SK-N-SH treated with all-trans-retinoic acid at 6 μM for 48 hours (cell line): ENCODE measurements at regions not wholly inside any gene's neighbourhood (a gene's known extent, or its start where the extent isn't known, plus 50 kb on each side); places are given as distances from the start of the nearest gene placed in this dataset.

Source experiments
- OSR1 ChIP-seq: fragments of 250-450 bp; sonication (Bioruptor Pico); IDR thresholded peaks from 2 replicates; pipeline ENCODE4 v1.8.0; 2022; ENCODE audit warnings: moderate library complexity, mild to moderate bottlenecking, inconsistent platforms
- TCF4 ChIP-seq: fragments of 250-450 bp; sonication (Bioruptor Pico); IDR thresholded peaks from 2 replicates; pipeline ENCODE4 v1.8.0; 2021; ENCODE audit warnings: mild to moderate bottlenecking, moderate library complexity, borderline replicate concordance
- ZFP3 ChIP-seq: fragments of 250-450 bp; sonication (Bioruptor Pico); IDR thresholded peaks from 2 replicates; pipeline ENCODE4 v1.5.0; 2020; ENCODE audit warnings: mild to moderate bottlenecking, moderate library complexity
- ZFP30 ChIP-seq: fragments of 450-650 bp; formaldehyde crosslinking; IDR thresholded peaks from 2 replicates; pipeline ENCODE4 v1.5.0; 2022; ENCODE audit warnings: mild to moderate bottlenecking, moderate library complexity
- TF ChIP-seq, protein P1 (sequence below): fragments of 250-450 bp; sonication (Bioruptor Pico); IDR thresholded peaks from 2 replicates; pipeline ENCODE4 v1.5.1; 2020; ENCODE audit warnings: low read depth, mild to moderate bottlenecking, moderate library complexity
- TF ChIP-seq, protein P2 (sequence below): fragments of 250-450 bp; sonication (Bioruptor Pico); IDR thresholded peaks from 2 replicates; pipeline ENCODE4 v1.5.0; 2020; ENCODE audit warnings: mild to moderate bottlenecking, moderate library complexity
- TF ChIP-seq, protein P3 (sequence below): fragments of 250-450 bp; sonication (Bioruptor Pico); IDR thresholded peaks from 2 replicates; pipeline ENCODE4 v1.8.0; 2021; ENCODE audit warnings: low read depth, mild to moderate bottlenecking, moderate library complexity, borderline replicate concordance
- TF ChIP-seq, protein P4 (sequence below): fragments of 250-450 bp; sonication (Bioruptor Pico); IDR thresholded peaks from 2 replicates; pipeline ENCODE4 v1.8.0; 2020; ENCODE audit warnings: mild to moderate bottlenecking, moderate library complexity, borderline replicate concordance

DNA sequence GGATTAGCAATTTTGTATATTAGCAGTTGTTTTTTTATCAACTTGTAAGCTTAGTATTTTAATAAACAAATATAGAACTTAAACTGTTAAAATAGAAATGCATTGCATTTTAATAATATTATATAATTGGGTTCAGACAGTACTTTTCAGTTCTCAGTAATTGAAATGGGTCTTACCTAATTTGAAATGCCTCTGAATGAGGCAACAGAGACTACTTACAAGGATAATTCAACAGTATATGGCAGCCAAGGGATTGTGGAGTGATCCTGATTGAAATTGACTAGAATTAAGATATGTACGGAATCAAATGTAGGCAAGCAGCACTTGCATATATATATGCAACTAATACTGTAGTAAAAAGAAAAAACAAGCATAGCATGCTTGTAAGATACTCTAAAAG lies 1503.9 kb upstream of the MIR17HG start:
- TF ChIP-seq ZFP3 (CRISPR knock-in tag) (no peak), OSR1 (no peak), TCF4 (CRISPR knock-in tag) (no peak), ZFP30 (no peak)
- TF ChIP-seq, protein P1, sequence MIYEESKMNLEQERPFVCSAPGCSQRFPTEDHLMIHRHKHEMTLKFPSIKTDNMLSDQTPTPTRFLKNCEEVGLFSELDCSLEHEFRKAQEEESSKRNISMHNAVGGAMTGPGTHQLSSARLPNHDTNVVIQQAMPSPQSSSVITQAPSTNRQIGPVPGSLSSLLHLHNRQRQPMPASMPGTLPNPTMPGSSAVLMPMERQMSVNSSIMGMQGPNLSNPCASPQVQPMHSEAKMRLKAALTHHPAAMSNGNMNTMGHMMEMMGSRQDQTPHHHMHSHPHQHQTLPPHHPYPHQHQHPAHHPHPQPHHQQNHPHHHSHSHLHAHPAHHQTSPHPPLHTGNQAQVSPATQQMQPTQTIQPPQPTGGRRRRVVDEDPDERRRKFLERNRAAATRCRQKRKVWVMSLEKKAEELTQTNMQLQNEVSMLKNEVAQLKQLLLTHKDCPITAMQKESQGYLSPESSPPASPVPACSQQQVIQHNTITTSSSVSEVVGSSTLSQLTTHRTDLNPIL (CRISPR knock-in tag) = no peak
- TF ChIP-seq, protein P2, sequence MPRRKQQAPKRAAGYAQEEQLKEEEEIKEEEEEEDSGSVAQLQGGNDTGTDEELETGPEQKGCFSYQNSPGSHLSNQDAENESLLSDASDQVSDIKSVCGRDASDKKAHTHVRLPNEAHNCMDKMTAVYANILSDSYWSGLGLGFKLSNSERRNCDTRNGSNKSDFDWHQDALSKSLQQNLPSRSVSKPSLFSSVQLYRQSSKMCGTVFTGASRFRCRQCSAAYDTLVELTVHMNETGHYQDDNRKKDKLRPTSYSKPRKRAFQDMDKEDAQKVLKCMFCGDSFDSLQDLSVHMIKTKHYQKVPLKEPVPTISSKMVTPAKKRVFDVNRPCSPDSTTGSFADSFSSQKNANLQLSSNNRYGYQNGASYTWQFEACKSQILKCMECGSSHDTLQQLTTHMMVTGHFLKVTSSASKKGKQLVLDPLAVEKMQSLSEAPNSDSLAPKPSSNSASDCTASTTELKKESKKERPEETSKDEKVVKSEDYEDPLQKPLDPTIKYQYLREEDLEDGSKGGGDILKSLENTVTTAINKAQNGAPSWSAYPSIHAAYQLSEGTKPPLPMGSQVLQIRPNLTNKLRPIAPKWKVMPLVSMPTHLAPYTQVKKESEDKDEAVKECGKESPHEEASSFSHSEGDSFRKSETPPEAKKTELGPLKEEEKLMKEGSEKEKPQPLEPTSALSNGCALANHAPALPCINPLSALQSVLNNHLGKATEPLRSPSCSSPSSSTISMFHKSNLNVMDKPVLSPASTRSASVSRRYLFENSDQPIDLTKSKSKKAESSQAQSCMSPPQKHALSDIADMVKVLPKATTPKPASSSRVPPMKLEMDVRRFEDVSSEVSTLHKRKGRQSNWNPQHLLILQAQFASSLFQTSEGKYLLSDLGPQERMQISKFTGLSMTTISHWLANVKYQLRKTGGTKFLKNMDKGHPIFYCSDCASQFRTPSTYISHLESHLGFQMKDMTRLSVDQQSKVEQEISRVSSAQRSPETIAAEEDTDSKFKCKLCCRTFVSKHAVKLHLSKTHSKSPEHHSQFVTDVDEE (CRISPR knock-in tag) = no peak
- TF ChIP-seq, protein P3, sequence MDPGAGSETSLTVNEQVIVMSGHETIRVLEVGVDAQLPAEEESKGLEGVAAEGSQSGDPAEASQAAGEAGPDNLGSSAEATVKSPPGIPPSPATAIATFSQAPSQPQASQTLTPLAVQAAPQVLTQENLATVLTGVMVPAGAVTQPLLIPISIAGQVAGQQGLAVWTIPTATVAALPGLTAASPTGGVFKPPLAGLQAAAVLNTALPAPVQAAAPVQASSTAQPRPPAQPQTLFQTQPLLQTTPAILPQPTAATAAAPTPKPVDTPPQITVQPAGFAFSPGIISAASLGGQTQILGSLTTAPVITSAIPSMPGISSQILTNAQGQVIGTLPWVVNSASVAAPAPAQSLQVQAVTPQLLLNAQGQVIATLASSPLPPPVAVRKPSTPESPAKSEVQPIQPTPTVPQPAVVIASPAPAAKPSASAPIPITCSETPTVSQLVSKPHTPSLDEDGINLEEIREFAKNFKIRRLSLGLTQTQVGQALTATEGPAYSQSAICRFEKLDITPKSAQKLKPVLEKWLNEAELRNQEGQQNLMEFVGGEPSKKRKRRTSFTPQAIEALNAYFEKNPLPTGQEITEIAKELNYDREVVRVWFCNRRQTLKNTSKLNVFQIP (CRISPR knock-in tag) = no peak
- TF ChIP-seq, protein P4, sequence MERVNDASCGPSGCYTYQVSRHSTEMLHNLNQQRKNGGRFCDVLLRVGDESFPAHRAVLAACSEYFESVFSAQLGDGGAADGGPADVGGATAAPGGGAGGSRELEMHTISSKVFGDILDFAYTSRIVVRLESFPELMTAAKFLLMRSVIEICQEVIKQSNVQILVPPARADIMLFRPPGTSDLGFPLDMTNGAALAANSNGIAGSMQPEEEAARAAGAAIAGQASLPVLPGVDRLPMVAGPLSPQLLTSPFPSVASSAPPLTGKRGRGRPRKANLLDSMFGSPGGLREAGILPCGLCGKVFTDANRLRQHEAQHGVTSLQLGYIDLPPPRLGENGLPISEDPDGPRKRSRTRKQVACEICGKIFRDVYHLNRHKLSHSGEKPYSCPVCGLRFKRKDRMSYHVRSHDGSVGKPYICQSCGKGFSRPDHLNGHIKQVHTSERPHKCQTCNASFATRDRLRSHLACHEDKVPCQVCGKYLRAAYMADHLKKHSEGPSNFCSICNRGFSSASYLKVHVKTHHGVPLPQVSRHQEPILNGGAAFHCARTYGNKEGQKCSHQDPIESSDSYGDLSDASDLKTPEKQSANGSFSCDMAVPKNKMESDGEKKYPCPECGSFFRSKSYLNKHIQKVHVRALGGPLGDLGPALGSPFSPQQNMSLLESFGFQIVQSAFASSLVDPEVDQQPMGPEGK = no peak
